Subcutaneous abdominal adipose tissue (tissue), 5 donors: ENCODE measurements at regions not wholly inside any gene's neighbourhood (a gene's known extent, or its start where the extent isn't known, plus 50 kb on each side); places are given as distances from the start of the nearest gene placed in this dataset.

ENCODE experiments used
- H3K27ac ChIP-seq: one replicate; pipeline ENCODE4 v1.7.0; 2013; ENCODE audit warnings: low read depth, mild to moderate bottlenecking, inconsistent platforms, low read length, moderate library complexity
- H3K27me3 ChIP-seq, 5 donors: one replicate each; pipeline ENCODE4 v1.7.0; 2013; ENCODE audit warnings: low read length in 5 of 5, inconsistent platforms in 1 of 5; ENCODE audit not compliant: control insufficient read depth in 5 of 5, insufficient read depth in 4 of 5
- H3K36me3 ChIP-seq, 5 donors: one replicate each; pipeline ENCODE4 v1.7.0; 2013; ENCODE audit warnings: low read length in 5 of 5; ENCODE audit not compliant: control insufficient read depth in 5 of 5, insufficient read depth in 5 of 5
- H3K4me1 ChIP-seq, 5 donors: one replicate each; pipeline ENCODE4 v1.7.0; 2013; ENCODE audit warnings: low read length in 5 of 5, mild to moderate bottlenecking in 3 of 5, moderate library complexity in 1 of 5; ENCODE audit not compliant: control insufficient read depth in 5 of 5, insufficient read depth in 5 of 5
- H3K4me3 ChIP-seq, 5 donors: one replicate each; pipeline ENCODE4 v1.7.0; 2013; ENCODE audit warnings: low read length in 5 of 5, low read depth in 1 of 5
- H3K9ac ChIP-seq, 5 donors: one replicate each; pipeline ENCODE4 v1.7.0; 2013; ENCODE audit warnings: low read length in 5 of 5, mild to moderate bottlenecking in 4 of 5, moderate library complexity in 3 of 5
- H3K9me3 ChIP-seq, 5 donors: one replicate each; pipeline ENCODE4 v1.7.0; 2013; ENCODE audit warnings: low read length in 5 of 5; ENCODE audit not compliant: control insufficient read depth in 5 of 5
- donor health status: healthy.
- donor health status: healthy.
- donor health status: healthy.
- donor health status: healthy.
- donor health status: healthy.

DNA sequence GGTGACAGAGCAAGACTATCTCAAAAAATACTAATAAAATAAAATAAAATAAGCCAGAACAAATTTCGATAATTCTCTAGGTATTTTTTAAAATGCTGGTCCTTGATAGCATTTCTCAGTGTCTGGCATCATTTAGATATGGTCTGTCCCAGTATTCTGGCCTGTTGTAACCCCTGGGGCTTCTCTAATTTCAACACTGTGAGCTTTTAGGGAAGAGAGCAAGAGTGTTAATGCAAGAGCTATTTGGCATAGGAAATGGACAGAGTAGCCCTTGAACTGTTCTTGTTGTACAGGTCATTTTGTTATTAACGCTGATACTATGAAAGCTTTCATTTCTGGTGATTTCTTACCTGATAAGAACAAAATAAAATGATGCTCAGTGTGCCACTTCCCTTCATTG is 112.2 kb upstream of the ZNF608 start:
- H3K27ac ChIP-seq, result peak overlapping the region; percentile 38
- H3K4me1 ChIP-seq, result peaks cover 0 to 19% (median 10%) of the 10 kb centered on the region in 5 donors
- H3K4me3 ChIP-seq, result peak overlapping the region; percentile 12 to 38 (median 32)
- H3K36me3 ChIP-seq, result no peaks in the 10 kb centered on the region
- no peaks in the 10 kb centered on the region for H3K9me3 ChIP-seq
- peak overlapping the region in 1 of 5 donors; percentile 71 for H3K9ac ChIP-seq
- H3K27me3 ChIP-seq, result no peaks in the 10 kb centered on the region

GRCh38 chr5:124859027-124859426 is 112.6 kb upstream of the ZNF608 start:
- H3K27ac ChIP-seq, result peak overlapping the region; percentile 38
- H3K27me3 ChIP-seq, result no peaks in the 10 kb centered on the region
- no peaks in the 10 kb centered on the region for H3K36me3 ChIP-seq
- peaks cover 0 to 19% (median 10%) of the 10 kb centered on the region in 5 donors for H3K4me1 ChIP-seq
- H3K9me3 ChIP-seq, result no peaks in the 10 kb centered on the region
- H3K9ac ChIP-seq, result peak overlapping the region in 1 of 5 donors; percentile 71
- peak overlapping the region; percentile 12 to 38 (median 32) for H3K4me3 ChIP-seq

GRCh38 chr5:124859556-124860290 is 113.3 kb upstream of the ZNF608 start:
- Histone ChIP-seq H3K36me3 (no peaks in the 10 kb centered on the region), H3K27me3 (no peaks in the 10 kb centered on the region), H3K4me1 (peaks cover 0 to 19% (median 10%) of the 10 kb centered on the region in 5 donors), H3K9me3 (no peaks in the 10 kb centered on the region), H3K9ac (no peak overlapping the region), H3K4me3 (no peak overlapping the region), H3K27ac (no peak overlapping the region)

DNA sequence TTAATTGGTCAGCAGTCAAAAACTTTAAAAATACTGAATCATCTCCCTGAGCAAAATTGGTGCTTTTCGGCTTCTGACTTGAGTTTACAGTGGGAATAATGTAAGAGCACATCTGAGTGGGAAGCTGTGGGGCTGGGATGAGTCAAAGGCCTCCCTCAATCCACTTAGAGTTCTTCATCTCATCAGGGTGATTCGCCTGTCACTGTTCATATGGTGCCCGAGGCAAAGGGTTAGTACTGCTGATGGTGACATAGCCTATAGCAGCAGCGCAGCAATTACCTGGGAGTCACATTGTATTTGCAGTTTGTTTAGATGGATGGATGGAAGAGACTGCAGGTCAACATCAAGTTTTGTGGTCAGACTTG is 113.8 kb upstream of the ZNF608 start:
- Histone ChIP-seq H3K9ac (no peak overlapping the region), H3K9me3 (no peaks in the 10 kb centered on the region), H3K4me1 (peaks cover 0 to 19% (median 10%) of the 10 kb centered on the region in 5 donors), H3K27ac (no peak overlapping the region), H3K27me3 (no peaks in the 10 kb centered on the region), H3K36me3 (no peaks in the 10 kb centered on the region), H3K4me3 (no peak overlapping the region)

- Histone ChIP-seq H3K27ac (no peak overlapping the region), H3K9ac (no peak overlapping the region), H3K4me3 (no peak overlapping the region), H3K36me3 (no peaks in the 10 kb centered on the region), H3K4me1 (peaks cover 0 to 8% (median 3%) of the 10 kb centered on the region in 5 donors), H3K27me3 (no peaks in the 10 kb centered on the region), H3K9me3 (no peaks in the 10 kb centered on the region)
Observed at GRCh38 chr5:124865066-124865465, 118.6 kb upstream of the ZNF608 start.

DNA sequence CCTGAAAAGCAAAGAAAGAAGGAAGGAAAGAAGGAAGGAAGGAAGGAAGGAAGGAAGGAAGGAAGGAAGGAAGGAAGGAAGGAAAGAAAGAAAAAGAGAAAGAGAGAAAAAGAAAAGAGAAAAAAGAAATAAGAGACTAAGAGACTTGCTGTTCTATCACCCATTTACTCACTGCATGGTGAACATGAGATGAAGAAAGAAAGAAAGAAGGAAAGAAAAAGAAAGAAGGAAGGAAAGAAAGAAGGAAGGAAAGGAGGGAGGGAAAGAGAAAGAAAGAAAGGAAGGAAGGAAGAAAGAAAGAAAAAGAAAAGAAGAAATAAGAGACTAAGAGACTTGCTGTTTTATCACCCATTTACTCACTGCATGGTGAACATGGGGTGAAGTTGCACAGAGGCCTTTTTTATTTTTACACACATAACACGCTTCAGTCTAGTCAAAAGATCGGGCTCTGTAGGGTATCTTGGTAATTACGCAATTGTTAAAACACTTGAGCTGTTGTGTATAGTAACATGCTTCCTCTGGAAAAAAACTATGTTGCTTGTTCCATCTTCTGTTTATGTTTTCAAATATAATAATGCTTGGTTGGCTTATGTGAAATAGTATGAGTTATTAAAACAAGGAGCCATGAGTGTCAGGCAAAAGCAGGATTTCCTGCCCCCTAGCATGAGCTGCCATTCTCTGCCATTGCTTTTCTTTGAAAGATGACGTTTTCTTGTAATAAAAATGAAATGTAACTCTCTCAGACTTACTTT is 119.3 kb upstream of the ZNF608 start:
- no peak overlapping the region for H3K27ac ChIP-seq
- H3K9me3 ChIP-seq, result no peaks in the 10 kb centered on the region
- no peaks in the 10 kb centered on the region for H3K27me3 ChIP-seq
- H3K9ac ChIP-seq, result no peak overlapping the region
- peaks cover 0 to 8% (median 3%) of the 10 kb centered on the region in 5 donors for H3K4me1 ChIP-seq
- H3K4me3 ChIP-seq, result no peak overlapping the region
- no peaks in the 10 kb centered on the region for H3K36me3 ChIP-seq

- H3K4me1 ChIP-seq, result peaks cover 0 to 8% (median 3%) of the 10 kb centered on the region in 5 donors
- H3K4me3 ChIP-seq, result no peak overlapping the region
- no peaks in the 10 kb centered on the region for H3K27me3 ChIP-seq
- H3K9me3 ChIP-seq, result no peaks in the 10 kb centered on the region
- no peak overlapping the region for H3K9ac ChIP-seq
- no peaks in the 10 kb centered on the region for H3K36me3 ChIP-seq
- no peak overlapping the region for H3K27ac ChIP-seq
Observed at GRCh38 chr5:124866355-124867136, 120.1 kb upstream of the ZNF608 start.

GRCh38 chr5:124867137-124867704 is 120.8 kb upstream of the ZNF608 start:
- H3K27ac ChIP-seq, result no peak overlapping the region
- no peaks in the 10 kb centered on the region for H3K9me3 ChIP-seq
- H3K4me1 ChIP-seq, result peaks cover 0 to 8% (median 3%) of the 10 kb centered on the region in 5 donors
- H3K9ac ChIP-seq, result no peak overlapping the region
- H3K27me3 ChIP-seq, result no peaks in the 10 kb centered on the region
- no peaks in the 10 kb centered on the region for H3K36me3 ChIP-seq
- H3K4me3 ChIP-seq, result no peak overlapping the region

GRCh38 chr5:124868676-124869075 is 122.2 kb upstream of the ZNF608 start:
- H3K36me3 ChIP-seq, result no peaks in the 10 kb centered on the region
- peaks cover 0 to 8% (median 3%) of the 10 kb centered on the region in 5 donors for H3K4me1 ChIP-seq
- no peaks in the 10 kb centered on the region for H3K9me3 ChIP-seq
- no peak overlapping the region for H3K9ac ChIP-seq
- no peak overlapping the region for H3K4me3 ChIP-seq
- H3K27me3 ChIP-seq, result no peaks in the 10 kb centered on the region
- no peak overlapping the region for H3K27ac ChIP-seq
